Superior temporal gyrus (tissue), 1 donor: ENCODE measurements at regions not wholly inside any gene's neighbourhood (a gene's known extent, or its start where the extent isn't known, plus 50 kb on each side); places are given as distances from the start of the nearest gene placed in this dataset.

Experiments used
- DNase-seq: peaks from one replicate; pipeline ENCODE4 v3.0.0-alpha.2; 2016; ENCODE audit errors: extremely low spot score

DNA sequence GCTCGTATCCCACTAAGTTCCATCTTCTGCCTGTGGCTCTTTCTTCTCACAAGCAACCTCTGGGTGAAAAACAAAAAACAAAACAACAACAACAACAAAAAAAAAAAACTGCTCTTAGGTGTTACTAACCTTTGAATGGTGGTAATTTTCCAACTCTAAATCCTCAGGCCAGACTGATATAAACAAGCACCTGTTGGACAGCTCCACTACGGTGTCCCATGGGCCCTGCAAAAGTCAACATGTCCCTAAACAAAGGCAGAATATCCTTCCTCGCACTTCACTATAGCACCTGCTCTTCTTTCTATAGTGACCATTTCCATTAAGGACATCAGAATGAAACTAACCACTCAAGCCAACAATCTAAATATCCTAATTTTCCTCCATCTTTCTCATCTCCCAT lies 54.6 kb upstream of the PARM1 start:
- no peak for DNase-seq

GRCh38 chr4:74875451-74875850 lies 57.5 kb upstream of the PARM1 start:
- DNase-seq, result no peak

- DNase-seq, result peak; percentile 95
These were observed 58.1 kb upstream of the PARM1 start for GRCh38 chr4:74874753-74875367.

- DNase-seq, result peak; percentile 33
These were observed 59.2 kb upstream of the PARM1 start for GRCh38 chr4:74873545-74874301.

- no peak for DNase-seq
These were observed 64.7 kb upstream of the BTC start for GRCh38 chr4:74858921-74859562.

DNA sequence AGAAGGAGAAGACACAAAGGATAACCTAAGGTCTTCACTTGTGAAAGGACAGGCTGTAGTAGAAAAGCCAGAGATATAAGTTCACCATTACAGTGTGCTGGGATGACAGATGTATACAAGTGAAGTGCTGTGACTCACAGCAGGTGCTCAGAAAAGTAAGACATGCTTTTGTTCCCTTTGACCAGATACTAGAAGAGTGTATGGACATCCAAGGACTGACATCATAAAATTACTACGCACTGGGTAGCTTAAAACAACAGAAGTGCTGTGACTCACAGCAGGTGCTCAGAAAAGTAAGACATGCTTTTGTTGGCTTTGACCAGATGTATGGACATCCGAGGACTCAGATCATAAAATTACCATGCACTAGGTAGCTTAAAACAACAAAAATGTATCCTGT lies 61.6 kb upstream of the BTC start:
- no peak for DNase-seq

- no peak for DNase-seq
These were observed 54.5 kb upstream of the BTC start for GRCh38 chr4:74848774-74849173.

DNA sequence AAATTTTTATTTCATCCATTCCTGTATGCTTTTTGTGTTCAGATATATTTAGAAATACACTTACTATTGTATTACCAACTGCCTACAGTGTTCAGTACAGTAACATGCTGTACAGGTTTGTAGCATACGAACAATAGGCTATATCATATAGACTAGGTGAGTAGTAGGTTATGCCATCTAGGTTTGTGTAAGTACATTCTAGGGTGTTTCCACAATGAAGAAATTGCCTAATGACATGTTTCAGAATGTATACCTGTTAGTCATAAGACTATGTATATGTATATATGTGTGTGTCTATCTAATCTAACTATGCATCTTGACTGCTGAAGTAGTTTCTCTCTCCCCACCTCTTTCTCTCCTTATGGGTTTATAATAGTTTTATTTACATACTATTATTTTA lies 51.5 kb upstream of the BTC start:
- no peak for DNase-seq
